ENCODE measurements at regions not wholly inside any gene's neighbourhood (a gene's known extent, or its start where the extent isn't known, plus 50 kb on each side); places are given as distances from the start of the nearest gene placed in this dataset.
"Not testable (repeated sequence)": the region's sequence is repeated elsewhere in the genome, so short reads cannot be mapped to it uniquely, and the experiment has no call there.

GRCh38 chr5:38607396-38607795, 51.0 kb upstream of the LIFR start:
- Mint-ChIP-seq H3K9me3 (peaks cover 0 to 2% of the 10 kb centered on the region in 2 donors), H3K4me1 (no peaks in the 10 kb centered on the region), H3K27me3 (peaks cover 0 to 5% of the 10 kb centered on the region in 2 donors), H3K36me3 (no peaks in the 10 kb centered on the region), H3K27ac (no peak overlapping the region), H3K4me3 (no peak overlapping the region)
- no peak for DNase-seq
- no peak for ATAC-seq (replicated peaks)

GRCh38 chr5:38607930-38608564, 51.6 kb upstream of the LIFR start:
- no peak overlapping the region for H3K27ac Mint-ChIP-seq

GRCh38 chr5:38608874-38609273, 52.4 kb upstream of the LIFR start:
- Mint-ChIP-seq H3K27ac (no peak overlapping the region), H3K36me3 (peaks cover 0 to 1% of the 10 kb centered on the region in 2 donors), H3K4me3 (no peak overlapping the region), H3K27me3 (peaks cover 0 to 7% of the 10 kb centered on the region in 2 donors), H3K4me1 (no peaks in the 10 kb centered on the region), H3K9me3 (peaks cover 0 to 4% of the 10 kb centered on the region in 2 donors)
- no peak for DNase-seq
- no peak for ATAC-seq (replicated peaks)

More at GRCh38 chr5:38607930-38608564, 51.6 kb upstream of the LIFR start:
- ATAC-seq (replicated peaks) (no peak), DNase-seq (no peak)
- Mint-ChIP-seq H3K27me3 (peaks cover 0 to 7% of the 10 kb centered on the region in 2 donors), H3K4me1 (no peaks in the 10 kb centered on the region), H3K9me3 (peaks cover 0 to 4% of the 10 kb centered on the region in 2 donors), H3K4me3 (no peak overlapping the region), H3K36me3 (peaks cover 0 to under 1% of the 10 kb centered on the region in 2 donors)

GRCh38 chr5:38612851-38613250, 56.4 kb upstream of the LIFR start:
- H3K4me1 Mint-ChIP-seq, result no peaks in the 10 kb centered on the region
- H3K27me3 Mint-ChIP-seq, result peaks cover 0 to 7% of the 10 kb centered on the region in 2 donors
- peaks cover 0 to 1% of the 10 kb centered on the region in 2 donors for H3K36me3 Mint-ChIP-seq
- no peak overlapping the region for H3K27ac Mint-ChIP-seq
- H3K4me3 Mint-ChIP-seq, result no peak overlapping the region
- no peak for ATAC-seq (replicated peaks)
- no peak for DNase-seq
- peaks cover 3 to 9% of the 10 kb centered on the region in 2 donors for H3K9me3 Mint-ChIP-seq

GRCh38 chr5:38613490-38613889, 57.0 kb upstream of the LIFR start:
- no peak overlapping the region for H3K4me3 Mint-ChIP-seq
- peaks cover 0 to 7% of the 10 kb centered on the region in 2 donors for H3K27me3 Mint-ChIP-seq
- DNase-seq, result no peak
- peaks cover 8 to 16% of the 10 kb centered on the region in 2 donors for H3K9me3 Mint-ChIP-seq
- H3K4me1 Mint-ChIP-seq, result no peaks in the 10 kb centered on the region
- H3K36me3 Mint-ChIP-seq, result peaks cover 0 to 1% of the 10 kb centered on the region in 2 donors
- no peak for ATAC-seq (replicated peaks)
- H3K27ac Mint-ChIP-seq, result no peak overlapping the region

- H3K4me1 Mint-ChIP-seq, result no peaks in the 10 kb centered on the region
- no peak overlapping the region for H3K4me3 Mint-ChIP-seq
- H3K27me3 Mint-ChIP-seq, result peaks cover 0 to 7% of the 10 kb centered on the region in 2 donors
- peaks cover 0 to 1% of the 10 kb centered on the region in 2 donors for H3K36me3 Mint-ChIP-seq
- H3K27ac Mint-ChIP-seq, result no peak overlapping the region
- peaks cover 11 to 21% of the 10 kb centered on the region in 2 donors for H3K9me3 Mint-ChIP-seq
- ATAC-seq (replicated peaks), result no peak
- no peak for DNase-seq
Measured at GRCh38 chr5:38613992-38614836, 57.8 kb upstream of the LIFR start.

GRCh38 chr5:38615042-38615441, 58.6 kb upstream of the LIFR start:
- ATAC-seq (replicated peaks) (no peak), DNase-seq (no peak)
- H3K4me1 Mint-ChIP-seq, result no peaks in the 10 kb centered on the region
- peaks cover 11 to 21% of the 10 kb centered on the region in 2 donors for H3K9me3 Mint-ChIP-seq
- no peak overlapping the region for H3K27ac Mint-ChIP-seq
- peaks cover 0 to 1% of the 10 kb centered on the region in 2 donors for H3K36me3 Mint-ChIP-seq
- H3K27me3 Mint-ChIP-seq, result peaks cover 0 to 7% of the 10 kb centered on the region in 2 donors
- H3K4me3 Mint-ChIP-seq, result no peak overlapping the region

- H3K27me3 Mint-ChIP-seq, result peaks cover 0 to 7% of the 10 kb centered on the region in 2 donors
- peaks cover 0 to 1% of the 10 kb centered on the region in 2 donors for H3K36me3 Mint-ChIP-seq
- H3K4me3 Mint-ChIP-seq, result no peak overlapping the region
- DNase-seq (no peak), ATAC-seq (replicated peaks) (no peak)
- no peak overlapping the region for H3K27ac Mint-ChIP-seq
- no peaks in the 10 kb centered on the region for H3K4me1 Mint-ChIP-seq
- H3K9me3 Mint-ChIP-seq, result peaks cover 11 to 21% of the 10 kb centered on the region in 2 donors
Measured at GRCh38 chr5:38615981-38616451, 59.6 kb upstream of the LIFR start.

GRCh38 chr5:38618154-38618553, 61.7 kb upstream of the LIFR start:
- H3K27ac Mint-ChIP-seq, result no peak overlapping the region
- no peaks in the 10 kb centered on the region for H3K27me3 Mint-ChIP-seq
- ATAC-seq (replicated peaks), result no peak

GRCh38 chr5:38621331-38621730, 64.9 kb upstream of the LIFR start:
- H3K4me3 Mint-ChIP-seq, result no peak overlapping the region
- ATAC-seq (replicated peaks), result no peak
- no peaks in the 10 kb centered on the region for H3K36me3 Mint-ChIP-seq
- no peak overlapping the region for H3K27ac Mint-ChIP-seq
- no peak for DNase-seq
- no peaks in the 10 kb centered on the region for H3K4me1 Mint-ChIP-seq
- H3K9me3 Mint-ChIP-seq, result peaks cover 11 to 13% of the 10 kb centered on the region in 2 donors
- H3K27me3 Mint-ChIP-seq, result no peaks in the 10 kb centered on the region

More at GRCh38 chr5:38618154-38618553, 61.7 kb upstream of the LIFR start:
- H3K4me1 Mint-ChIP-seq, result no peaks in the 10 kb centered on the region
- H3K4me3 Mint-ChIP-seq, result no peak overlapping the region
- H3K9me3 Mint-ChIP-seq, result peaks cover 11 to 21% of the 10 kb centered on the region in 2 donors
- no peaks in the 10 kb centered on the region for H3K36me3 Mint-ChIP-seq
- no peak for DNase-seq

- no peaks in the 10 kb centered on the region for H3K27me3 Mint-ChIP-seq
- H3K4me3 Mint-ChIP-seq, result no peak overlapping the region
- no peaks in the 10 kb centered on the region for H3K4me1 Mint-ChIP-seq
- ATAC-seq (replicated peaks) (no peak), DNase-seq (no peak)
- H3K36me3 Mint-ChIP-seq, result no peaks in the 10 kb centered on the region
- H3K9me3 Mint-ChIP-seq, result peaks cover 11 to 13% of the 10 kb centered on the region in 2 donors
- H3K27ac Mint-ChIP-seq, result no peak overlapping the region
Measured at GRCh38 chr5:38621840-38622437, 65.5 kb upstream of the LIFR start.

GRCh38 chr5:38622723-38623129, 66.3 kb upstream of the LIFR start:
- no peak overlapping the region for H3K27ac Mint-ChIP-seq
- no peaks in the 10 kb centered on the region for H3K4me1 Mint-ChIP-seq
- H3K36me3 Mint-ChIP-seq, result no peaks in the 10 kb centered on the region
- H3K27me3 Mint-ChIP-seq, result no peaks in the 10 kb centered on the region
- DNase-seq (no peak), ATAC-seq (replicated peaks) (no peak)
- no peak overlapping the region for H3K4me3 Mint-ChIP-seq
- peaks cover 11 to 13% of the 10 kb centered on the region in 2 donors for H3K9me3 Mint-ChIP-seq

- H3K4me1 Mint-ChIP-seq; H3K27ac Mint-ChIP-seq; H3K36me3 Mint-ChIP-seq; ATAC-seq (replicated peaks); DNase-seq; H3K27me3 Mint-ChIP-seq; H3K9me3 Mint-ChIP-seq; H3K4me3 Mint-ChIP-seq: not testable (repeated sequence)
Measured at GRCh38 chr5:38624541-38624940, 68.1 kb upstream of the LIFR start.

GRCh38 chr5:38631376-38631775, 74.9 kb upstream of the LIFR start:
- not testable (repeated sequence) for H3K4me3 Mint-ChIP-seq; H3K27ac Mint-ChIP-seq; H3K4me1 Mint-ChIP-seq; H3K27me3 Mint-ChIP-seq; ATAC-seq (replicated peaks); DNase-seq; H3K36me3 Mint-ChIP-seq
- peaks cover 14 to 21% of the 10 kb centered on the region in 2 donors for H3K9me3 Mint-ChIP-seq
